ENCODE measurements at regions not wholly inside any gene's neighbourhood (a gene's known extent, or its start where the extent isn't known, plus 50 kb on each side); places are given as distances from the start of the nearest gene placed in this dataset.

DNA sequence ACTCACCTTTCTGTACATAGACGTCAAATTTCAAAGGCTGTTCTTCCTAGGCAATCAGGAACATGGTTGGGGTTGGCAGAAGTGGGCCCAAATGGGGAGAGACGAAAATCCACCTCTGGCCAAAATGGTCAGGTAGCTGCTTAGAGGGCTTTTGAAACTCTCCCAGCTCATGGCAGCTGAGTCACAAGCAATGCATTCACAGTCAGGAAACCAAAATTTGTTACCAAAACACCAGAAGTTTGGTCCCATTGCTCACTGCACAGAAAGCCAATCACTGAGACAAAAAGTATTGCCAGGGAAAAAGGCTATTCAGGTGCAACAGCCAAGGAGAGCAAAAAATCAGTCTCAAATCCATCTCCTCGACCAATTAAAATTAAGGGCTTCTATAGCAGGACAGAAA, 539.6 kb upstream of the CCDC54 start:
- TF ChIP-seq, protein P1, sequence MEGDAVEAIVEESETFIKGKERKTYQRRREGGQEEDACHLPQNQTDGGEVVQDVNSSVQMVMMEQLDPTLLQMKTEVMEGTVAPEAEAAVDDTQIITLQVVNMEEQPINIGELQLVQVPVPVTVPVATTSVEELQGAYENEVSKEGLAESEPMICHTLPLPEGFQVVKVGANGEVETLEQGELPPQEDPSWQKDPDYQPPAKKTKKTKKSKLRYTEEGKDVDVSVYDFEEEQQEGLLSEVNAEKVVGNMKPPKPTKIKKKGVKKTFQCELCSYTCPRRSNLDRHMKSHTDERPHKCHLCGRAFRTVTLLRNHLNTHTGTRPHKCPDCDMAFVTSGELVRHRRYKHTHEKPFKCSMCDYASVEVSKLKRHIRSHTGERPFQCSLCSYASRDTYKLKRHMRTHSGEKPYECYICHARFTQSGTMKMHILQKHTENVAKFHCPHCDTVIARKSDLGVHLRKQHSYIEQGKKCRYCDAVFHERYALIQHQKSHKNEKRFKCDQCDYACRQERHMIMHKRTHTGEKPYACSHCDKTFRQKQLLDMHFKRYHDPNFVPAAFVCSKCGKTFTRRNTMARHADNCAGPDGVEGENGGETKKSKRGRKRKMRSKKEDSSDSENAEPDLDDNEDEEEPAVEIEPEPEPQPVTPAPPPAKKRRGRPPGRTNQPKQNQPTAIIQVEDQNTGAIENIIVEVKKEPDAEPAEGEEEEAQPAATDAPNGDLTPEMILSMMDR (IDR thresholded peaks at IDR 0.05) = no peak
- TF ChIP-seq POLR2A (IDR thresholded peaks at IDR 0.05) = no peak

Measured in Peyer's patch (tissue), 4 donors.